ENCODE measurements at regions not wholly inside any gene's neighbourhood (a gene's known extent, or its start where the extent isn't known, plus 50 kb on each side); places are given as distances from the start of the nearest gene placed in this dataset.

GRCh38 chr18:76697441-76697901, 124.9 kb upstream of the ZNF236 start:
- TF ChIP-seq POLR2AphosphoS5 (IDR thresholded peaks at IDR 0.05; ENCODE audit: low read depth, low read length) (no peak), TAF1 (IDR thresholded peaks at IDR 0.05; ENCODE audit: borderline replicate concordance, low read depth, low read length) (no peak), POLR2A (IDR thresholded peaks at IDR 0.05; ENCODE audit: low read depth, low read length) (no peak)
- FAIRE-seq: no peak

DNA sequence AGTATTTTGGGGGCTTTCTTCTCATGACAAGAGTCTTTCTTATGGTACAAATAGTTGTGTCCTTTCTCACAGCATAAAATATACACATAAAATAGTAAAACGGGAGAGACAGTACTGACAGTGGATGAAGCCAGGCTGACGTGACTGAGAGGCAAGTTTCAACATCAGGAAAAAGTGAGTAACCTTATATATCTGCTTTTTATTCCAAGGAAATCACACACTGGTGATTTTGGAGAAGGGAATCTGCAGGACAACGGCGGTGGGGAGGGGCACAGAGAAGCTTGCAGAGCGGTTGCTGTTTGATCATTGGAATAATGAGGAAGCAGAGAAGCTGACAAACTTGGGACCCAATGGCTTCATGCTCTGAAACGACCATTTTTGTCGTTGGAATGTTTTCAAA, 130.6 kb upstream of the ZNF236 start:
- no peak for DNase-seq (ENCODE audit: insufficient read length)
- no peak for FAIRE-seq
- TF ChIP-seq TAF1 (IDR thresholded peaks at IDR 0.05; ENCODE audit: borderline replicate concordance, low read depth, low read length) (no peak), POLR2AphosphoS5 (IDR thresholded peaks at IDR 0.05; ENCODE audit: low read depth, low read length) (no peak), POLR2A (IDR thresholded peaks at IDR 0.05; ENCODE audit: low read depth, low read length) (no peak)

More at GRCh38 chr18:76697441-76697901, 124.9 kb upstream of the ZNF236 start:
- DNase-seq (ENCODE audit: insufficient read length): no peak

GRCh38 chr18:76689646-76690264, 132.6 kb upstream of the ZNF236 start:
- FAIRE-seq (no peak), DNase-seq (ENCODE audit: insufficient read length) (no peak)
- no peak for TF ChIP-seq POLR2AphosphoS5 (IDR thresholded peaks at IDR 0.05; ENCODE audit: low read depth, low read length)
- TF ChIP-seq TAF1 (IDR thresholded peaks at IDR 0.05; ENCODE audit: borderline replicate concordance, low read depth, low read length): no peak
- TF ChIP-seq POLR2A (IDR thresholded peaks at IDR 0.05; ENCODE audit: low read depth, low read length): no peak

DNA sequence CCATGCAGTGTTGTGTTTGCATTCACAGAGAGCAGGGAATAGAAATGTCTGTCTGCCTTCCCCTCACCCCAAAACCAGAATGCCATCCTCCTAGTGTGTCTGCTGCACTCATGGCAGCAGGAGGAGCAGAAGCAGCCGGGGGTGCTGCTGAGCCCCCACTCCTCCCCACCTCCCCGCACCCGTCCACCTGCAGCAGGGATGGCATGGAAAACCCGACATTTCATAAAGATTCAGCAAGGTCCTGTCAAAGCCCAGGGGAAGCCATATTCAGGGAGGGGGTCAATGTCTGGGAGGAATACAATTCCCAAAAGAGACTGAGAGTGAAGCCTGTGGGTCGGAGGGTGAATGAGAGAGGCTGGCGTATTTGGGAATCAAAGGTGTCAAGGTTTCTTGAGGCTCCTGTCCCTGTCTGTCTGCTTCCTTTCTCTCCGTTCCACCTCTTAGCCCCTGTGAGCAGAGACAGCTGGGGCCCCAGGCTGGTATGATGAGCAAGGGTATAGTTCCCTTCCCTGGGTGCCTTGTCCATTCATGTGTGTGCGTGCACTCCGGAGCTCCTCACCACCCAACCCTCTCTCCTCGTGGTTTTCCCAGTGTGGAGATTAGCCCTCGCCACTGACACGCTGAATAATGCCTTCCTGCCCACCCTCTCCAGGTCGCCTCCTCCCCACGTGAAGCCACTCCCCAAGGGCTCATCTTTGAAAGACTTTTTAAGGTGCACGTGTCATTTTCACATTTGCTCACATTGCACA, 133.5 kb upstream of the ZNF236 start:
- no peak for FAIRE-seq
- DNase-seq (ENCODE audit: insufficient read length): no peak
- TF ChIP-seq POLR2A (IDR thresholded peaks at IDR 0.05; ENCODE audit: low read depth, low read length): no peak
- TF ChIP-seq TAF1 (IDR thresholded peaks at IDR 0.05; ENCODE audit: borderline replicate concordance, low read depth, low read length): no peak
- no peak for TF ChIP-seq POLR2AphosphoS5 (IDR thresholded peaks at IDR 0.05; ENCODE audit: low read depth, low read length)

DNA sequence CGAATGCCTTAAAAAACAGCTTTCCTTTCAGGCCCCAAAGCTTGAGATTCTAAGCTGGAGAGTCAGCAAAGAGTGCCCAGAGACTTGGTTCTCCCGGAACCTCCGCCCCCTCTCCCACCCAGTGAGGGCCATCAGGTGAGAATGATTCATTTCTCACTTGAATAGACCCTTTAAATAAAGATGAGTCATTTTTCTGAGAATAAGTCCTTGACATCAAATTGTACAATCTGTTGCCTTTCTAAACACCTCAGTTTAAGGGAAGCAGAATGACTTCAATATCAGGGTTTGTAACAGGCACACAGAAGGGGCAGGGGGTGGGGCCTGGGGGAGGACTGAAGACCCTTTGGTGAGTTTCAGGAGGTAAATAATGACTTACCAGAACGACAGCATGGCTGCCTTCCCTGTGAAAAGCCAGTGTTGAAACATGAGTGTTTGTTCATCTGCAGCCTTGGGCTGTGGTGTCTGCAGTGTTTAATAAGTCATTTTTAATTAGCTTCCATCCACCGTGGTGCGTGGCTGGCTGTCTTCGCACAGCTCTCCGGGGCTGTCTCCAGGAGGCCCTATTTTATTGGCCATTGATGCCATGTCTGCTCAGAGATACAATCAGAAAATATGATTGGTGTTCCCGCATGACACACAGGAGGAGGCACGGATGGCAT, 134.9 kb upstream of the ZNF236 start:
- TF ChIP-seq TAF1 (IDR thresholded peaks at IDR 0.05; ENCODE audit: borderline replicate concordance, low read depth, low read length) (no peak), POLR2AphosphoS5 (IDR thresholded peaks at IDR 0.05; ENCODE audit: low read depth, low read length) (no peak), POLR2A (IDR thresholded peaks at IDR 0.05; ENCODE audit: low read depth, low read length) (no peak)
- FAIRE-seq (no peak), DNase-seq (ENCODE audit: insufficient read length) (no peak)

DNA sequence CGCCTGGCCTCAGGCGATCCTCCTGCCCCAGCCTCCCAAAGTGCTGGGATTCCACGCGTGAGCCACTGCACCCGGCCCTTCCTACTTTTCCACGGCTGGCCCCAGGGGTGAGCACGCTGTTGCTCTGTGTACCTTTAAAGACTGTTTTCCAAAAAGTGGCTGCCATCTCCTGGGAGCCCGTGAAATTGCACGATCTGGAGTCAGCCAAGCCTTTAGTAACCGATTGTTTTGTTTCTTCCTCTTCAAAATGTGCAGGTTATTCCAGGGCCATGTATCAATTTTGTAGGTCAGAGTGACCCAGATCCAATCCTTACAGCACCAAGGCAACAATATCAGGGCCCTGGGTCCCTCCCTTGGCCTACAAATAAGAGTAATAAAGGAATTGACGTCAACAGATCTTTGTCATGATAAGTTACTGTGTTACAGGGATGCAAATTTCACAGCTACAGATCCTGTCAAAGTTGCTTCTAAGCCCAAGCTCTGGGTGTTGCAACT, 135.6 kb upstream of the ZNF236 start:
- TF ChIP-seq POLR2A (IDR thresholded peaks at IDR 0.05; ENCODE audit: low read depth, low read length): no peak
- no peak for TF ChIP-seq TAF1 (IDR thresholded peaks at IDR 0.05; ENCODE audit: borderline replicate concordance, low read depth, low read length)
- no peak for TF ChIP-seq POLR2AphosphoS5 (IDR thresholded peaks at IDR 0.05; ENCODE audit: low read depth, low read length)
- FAIRE-seq (peak; percentile 77), DNase-seq (ENCODE audit: insufficient read length) (no peak)

GRCh38 chr18:76685860-76686259, 136.5 kb upstream of the ZNF236 start:
- no peak for DNase-seq (ENCODE audit: insufficient read length)
- TF ChIP-seq TAF1 (IDR thresholded peaks at IDR 0.05; ENCODE audit: borderline replicate concordance, low read depth, low read length) (no peak), POLR2A (IDR thresholded peaks at IDR 0.05; ENCODE audit: low read depth, low read length) (no peak), POLR2AphosphoS5 (IDR thresholded peaks at IDR 0.05; ENCODE audit: low read depth, low read length) (no peak)
- FAIRE-seq: no peak

- TF ChIP-seq POLR2AphosphoS5 (IDR thresholded peaks at IDR 0.05; ENCODE audit: low read depth, low read length) (no peak), TAF1 (IDR thresholded peaks at IDR 0.05; ENCODE audit: borderline replicate concordance, low read depth, low read length) (no peak), POLR2A (IDR thresholded peaks at IDR 0.05; ENCODE audit: low read depth, low read length) (no peak)
- FAIRE-seq: no peak
- no peak for DNase-seq (ENCODE audit: insufficient read length)
These were observed 137.0 kb upstream of the ZNF236 start for GRCh38 chr18:76685402-76685801.

- no peak for TF ChIP-seq TAF1 (IDR thresholded peaks at IDR 0.05; ENCODE audit: borderline replicate concordance, low read depth, low read length)
- TF ChIP-seq POLR2A (IDR thresholded peaks at IDR 0.05; ENCODE audit: low read depth, low read length): no peak
- TF ChIP-seq POLR2AphosphoS5 (IDR thresholded peaks at IDR 0.05; ENCODE audit: low read depth, low read length): no peak
- DNase-seq (ENCODE audit: insufficient read length): no peak
- FAIRE-seq: no peak
These were observed 138.1 kb upstream of the ZNF236 start for GRCh38 chr18:76684265-76684664.

DNA sequence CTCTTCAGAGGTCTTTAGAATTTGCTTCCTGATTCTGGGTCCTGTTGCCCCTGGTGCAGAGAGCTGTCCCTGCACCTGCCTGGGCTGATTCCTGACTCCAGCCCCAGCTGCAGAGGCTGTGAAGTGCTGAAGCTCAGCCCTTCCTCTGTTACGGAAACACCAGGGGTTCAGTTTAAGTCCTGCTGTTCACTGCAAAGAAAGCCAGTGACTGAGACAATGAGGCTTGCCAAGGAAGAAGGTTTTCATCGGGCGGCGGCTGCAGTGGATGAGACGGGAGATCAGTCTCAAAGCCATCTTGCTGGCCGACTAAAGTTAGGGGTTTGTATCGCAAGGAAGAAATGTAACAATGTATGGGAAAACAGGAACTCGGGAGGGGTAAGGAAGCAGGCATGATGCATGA, 142.4 kb upstream of the ZNF236 start:
- FAIRE-seq: no peak
- no peak for TF ChIP-seq POLR2A (IDR thresholded peaks at IDR 0.05; ENCODE audit: low read depth, low read length)
- TF ChIP-seq TAF1 (IDR thresholded peaks at IDR 0.05; ENCODE audit: borderline replicate concordance, low read depth, low read length): no peak
- no peak for TF ChIP-seq POLR2AphosphoS5 (IDR thresholded peaks at IDR 0.05; ENCODE audit: low read depth, low read length)

DNA sequence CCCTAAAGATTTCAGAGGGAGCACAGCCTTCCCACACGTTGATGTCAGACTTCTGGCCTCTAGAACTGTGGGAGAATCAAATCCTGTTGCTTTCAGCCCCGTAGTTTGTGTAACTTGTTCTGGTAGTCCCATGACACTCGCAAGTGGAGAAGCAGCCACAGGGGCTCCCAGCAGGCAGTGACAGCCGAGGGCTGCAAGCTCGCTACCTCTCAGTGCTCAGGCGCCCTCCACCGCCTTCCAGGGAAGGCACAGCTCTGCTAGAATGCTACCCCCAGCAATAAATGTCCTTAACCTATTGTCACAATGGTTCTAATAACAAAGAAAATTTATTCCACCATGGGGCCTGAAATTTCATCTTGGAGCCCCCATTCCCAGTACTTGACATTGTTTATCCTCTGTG, 143.1 kb upstream of the ZNF236 start:
- TF ChIP-seq POLR2A (IDR thresholded peaks at IDR 0.05; ENCODE audit: low read depth, low read length) (no peak), TAF1 (IDR thresholded peaks at IDR 0.05; ENCODE audit: borderline replicate concordance, low read depth, low read length) (no peak), POLR2AphosphoS5 (IDR thresholded peaks at IDR 0.05; ENCODE audit: low read depth, low read length) (no peak)
- no peak for DNase-seq (ENCODE audit: insufficient read length)
- no peak for FAIRE-seq

More for the DNA sequence above, 142.4 kb upstream of the ZNF236 start:
- DNase-seq (ENCODE audit: insufficient read length): no peak
